ENCODE measurements at regions not wholly inside any gene's neighbourhood (a gene's known extent, or its start where the extent isn't known, plus 50 kb on each side); places are given as distances from the start of the nearest gene placed in this dataset.

- no peaks in the 10 kb centered on the region for H3K9me1 ChIP-seq (ENCODE audit: control insufficient read depth, insufficient read depth, low read length)
- H3K4me3 ChIP-seq: no peak overlapping the region
- FAIRE-seq (no peak), ATAC-seq (no peak), DNase-seq (ENCODE audit: extremely low read depth in 1 of 4, low spot score in 3 of 4) (no peak)
- in situ Hi-C loops (cut with MboI) (no loop called here), intact Hi-C loops (cut with micrococcal nuclease) (no loop called here)
- H3K27ac ChIP-seq (ENCODE audit: extremely low read depth, low read depth, low read length): no peak overlapping the region
- no TSS peak for BruUV-seq (replicated peaks)
- WGBS (ENCODE audit: insufficient coverage, low coverage, missing lambda C conversion rate): under 1% methylated on average over 10 of the region's 10 CpGs
- no peaks in the 10 kb centered on the region for H3K4me1 ChIP-seq (replicated peaks in 1 of 2; ENCODE audit: control insufficient read depth in 2 of 2, insufficient read depth in 2 of 2, low read length in 2 of 2)
- H3K27me3 ChIP-seq (ENCODE audit: control insufficient read depth in 2 of 2, insufficient read depth in 2 of 2, low read length in 2 of 2): peaks cover 0 to 4% of the 10 kb centered on the region in 2 experiments; a peak in 1 of 5 replicates
- no peak overlapping the region for H3K9ac ChIP-seq (ENCODE audit: insufficient read depth in 1 of 2, low read depth in 2 of 2, low read length in 2 of 2)
- TF ChIP-seq DLX4 (CRISPR knock-in tag; IDR thresholded peaks at IDR 0.05) (no peak), SAFB (IDR thresholded peaks at IDR 0.05; ENCODE audit: borderline replicate concordance, low read depth, low read length) (no peak), ZNF165 (CRISPR knock-in tag; IDR thresholded peaks at IDR 0.05; ENCODE audit: borderline replicate concordance) (no peak), GABPB2 (CRISPR knock-in tag; conservative IDR thresholded peaks at IDR 0.05) (no peak), NFRKB (IDR thresholded peaks at IDR 0.05; ENCODE audit: low read depth) (no peak), SETDB1 (IDR thresholded peaks at IDR 0.05; ENCODE audit: low read length) (no peak), MBD2 (IDR thresholded peaks at IDR 0.05; ENCODE audit: borderline replicate concordance, low read depth) (no peak), ZKSCAN3 (CRISPR knock-in tag; IDR thresholded peaks at IDR 0.05) (no peak)
- no peaks in the 10 kb centered on the region for H4K20me1 ChIP-seq (replicated peaks; ENCODE audit: control insufficient read depth, insufficient read depth, low read length)
- H2AFZ ChIP-seq (ENCODE audit: low read depth, low read length): no peak overlapping the region
- POLR2A ChIA-PET: no interaction called here
- CTCF ChIA-PET (ENCODE audit: low intra/inter-chr PET ratio): no interaction called here
- no peaks in the 10 kb centered on the region for H3K36me3 ChIP-seq (ENCODE audit: control insufficient read depth, insufficient read depth, low read length)
- no peaks in the 10 kb centered on the region for H3K9me3 ChIP-seq (replicated peaks; ENCODE audit: control insufficient read depth, insufficient read depth, low read depth, low read length)
- no peaks in the 10 kb centered on the region for H3K79me2 ChIP-seq (ENCODE audit: control insufficient read depth, insufficient read depth, low read length)
- H3K4me2 ChIP-seq (ENCODE audit: insufficient read depth, low read length): no peak overlapping the region
Observed at GRCh38 chr18:6575908-6576307, 153.6 kb upstream of the ARHGAP28 start.
